Karpas-422 (cell line): ENCODE measurements at regions not wholly inside any gene's neighbourhood (a gene's known extent, or its start where the extent isn't known, plus 50 kb on each side); places are given as distances from the start of the nearest gene placed in this dataset.

Experiments used
- DNase-seq: peaks from one replicate; pipeline ENCODE4 v3.0.0-alpha.2; 2015
- H2AFZ ChIP-seq: fragments of 200-600 bp; sonication (generic); 2 replicates; pipeline ENCODE4 v1.6.1; 2014; ENCODE audit warnings: antibody characterized with exemption, low read length, mixed read lengths
- H3K27ac ChIP-seq: fragments of 200-600 bp; sonication (generic); 2 replicates; pipeline ENCODE4 v1.5.1; 2014; ENCODE audit warnings: mild to moderate bottlenecking, low read length, moderate library complexity
- H3K27me3 ChIP-seq: fragments of 200-600 bp; sonication (generic); 2 replicates; pipeline ENCODE4 v1.6.1; 2014; ENCODE audit warnings: low read length, mixed read lengths
- H3K36me3 ChIP-seq: fragments of 200-600 bp; sonication (generic); 2 replicates; pipeline ENCODE4 v1.6.1; 2014; ENCODE audit warnings: low read length, mixed read lengths; ENCODE audit not compliant: insufficient read depth
- H3K4me1 ChIP-seq: fragments of 200-600 bp; sonication (generic); 2 replicates; pipeline ENCODE4 v1.6.1; 2014; ENCODE audit warnings: mild to moderate bottlenecking, low read length, mixed read lengths
- H3K4me2 ChIP-seq: fragments of 200-600 bp; sonication (generic); 2 replicates; pipeline ENCODE4 v1.6.1; 2014; ENCODE audit warnings: low read length, low read depth, mild to moderate bottlenecking; ENCODE audit not compliant: poor library complexity, severe bottlenecking
- H3K4me3 ChIP-seq: fragments of 200-600 bp; sonication (generic); 2 replicates; pipeline ENCODE4 v1.5.1; 2014; ENCODE audit warnings: mild to moderate bottlenecking, antibody characterized with exemption, low read length, mixed read lengths
- H3K79me2 ChIP-seq: fragments of 200-600 bp; sonication (generic); 2 replicates; pipeline ENCODE4 v1.6.1; 2014; ENCODE audit warnings: mild to moderate bottlenecking, low read length, mixed read lengths
- H3K9ac ChIP-seq: fragments of 200-600 bp; sonication (generic); 2 replicates; pipeline ENCODE4 v1.6.0; 2014; ENCODE audit warnings: low read length
- H3K9me2 ChIP-seq: fragments of 200-600 bp; sonication (generic), shearing (Covaris generic); replicated peaks from 2 replicates; pipeline ENCODE4 v1.6.0; 2014; ENCODE audit warnings: mild to moderate bottlenecking, low read length, moderate library complexity; ENCODE audit not compliant: insufficient read depth
- H3K9me3 ChIP-seq: fragments of 300-700, 200-600 bp; sonication (generic); 2 replicates; pipeline ENCODE4 v1.6.1; 2014; ENCODE audit warnings: low read length, mixed read lengths
- H4K20me1 ChIP-seq: fragments of 200-600 bp; sonication (generic); 2 replicates; pipeline ENCODE4 v1.6.1; 2014; ENCODE audit warnings: mild to moderate bottlenecking, antibody characterized with exemption, low read length, low read depth; ENCODE audit not compliant: insufficient read depth

DNA sequence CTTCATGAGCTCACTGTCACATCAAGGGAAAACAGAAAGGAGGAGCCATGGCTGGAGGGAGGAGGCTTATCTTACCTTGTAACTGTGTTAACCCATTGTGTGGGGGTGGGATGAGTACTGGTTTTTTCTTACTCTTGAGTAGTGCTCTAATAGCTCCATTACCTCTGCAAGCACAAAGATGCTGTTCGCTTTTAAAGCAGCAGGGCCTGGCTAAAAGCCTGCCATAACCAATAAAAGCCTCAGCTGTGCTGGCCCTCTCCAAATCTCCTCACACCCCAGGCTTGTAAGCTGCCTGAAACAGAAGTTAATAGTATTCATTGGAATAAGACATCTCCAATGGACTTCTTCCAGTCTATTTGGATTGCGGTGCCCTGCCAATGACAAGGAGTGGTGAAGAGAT, 544.1 kb downstream of the TUSC7 start:
- DNase-seq, result no peak
- H3K4me2 ChIP-seq, result no peak overlapping the region
- no peaks in the 10 kb centered on the region for H4K20me1 ChIP-seq
- H3K27me3 ChIP-seq, result no peaks in the 10 kb centered on the region
- no peaks in the 10 kb centered on the region for H3K9me2 ChIP-seq
- H3K27ac ChIP-seq, result no peak overlapping the region
- no peaks in the 10 kb centered on the region for H3K79me2 ChIP-seq
- no peak overlapping the region for H2AFZ ChIP-seq
- H3K36me3 ChIP-seq, result no peaks in the 10 kb centered on the region
- no peak overlapping the region for H3K9ac ChIP-seq
- H3K4me1 ChIP-seq, result no peaks in the 10 kb centered on the region
- H3K4me3 ChIP-seq, result no peak overlapping the region
- H3K9me3 ChIP-seq, result no peaks in the 10 kb centered on the region

- H3K9ac ChIP-seq, result no peak overlapping the region
- H3K36me3 ChIP-seq, result no peaks in the 10 kb centered on the region
- H2AFZ ChIP-seq, result no peak overlapping the region
- no peaks in the 10 kb centered on the region for H3K27me3 ChIP-seq
- no peak overlapping the region for H3K27ac ChIP-seq
- H3K4me3 ChIP-seq, result no peak overlapping the region
- no peaks in the 10 kb centered on the region for H3K4me1 ChIP-seq
- no peak for DNase-seq
- no peak overlapping the region for H3K4me2 ChIP-seq
- H3K79me2 ChIP-seq, result no peaks in the 10 kb centered on the region
- no peaks in the 10 kb centered on the region for H3K9me2 ChIP-seq
- H4K20me1 ChIP-seq, result no peaks in the 10 kb centered on the region
- no peaks in the 10 kb centered on the region for H3K9me3 ChIP-seq
Observed at GRCh38 chr3:117254985-117255384, 545.4 kb downstream of the TUSC7 start.

DNA sequence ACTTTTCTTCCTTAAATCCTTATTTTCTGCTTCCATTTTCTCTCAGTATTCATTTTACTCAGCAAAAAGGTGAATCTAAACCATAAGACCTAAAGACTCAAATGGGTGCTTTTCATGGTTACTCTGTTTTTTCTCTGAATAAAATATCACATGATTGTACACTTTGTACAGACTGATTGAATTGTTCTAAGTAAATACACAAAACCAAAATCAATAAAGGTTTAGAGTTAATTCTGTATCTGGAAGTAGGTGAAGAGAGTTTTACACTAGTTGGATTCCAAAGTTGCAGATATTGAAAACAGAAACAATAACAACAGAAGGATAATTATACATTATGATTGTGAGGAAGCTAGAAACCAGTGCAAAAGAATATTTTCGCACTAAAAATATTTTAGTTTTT, 546.2 kb downstream of the TUSC7 start:
- Histone ChIP-seq H3K9me3 (no peaks in the 10 kb centered on the region), H4K20me1 (no peaks in the 10 kb centered on the region), H3K4me3 (no peak overlapping the region), H3K9me2 (no peaks in the 10 kb centered on the region), H3K4me1 (no peaks in the 10 kb centered on the region), H3K9ac (no peak overlapping the region), H3K36me3 (no peaks in the 10 kb centered on the region), H3K27me3 (no peaks in the 10 kb centered on the region), H3K27ac (no peak overlapping the region), H2AFZ (no peak overlapping the region), H3K4me2 (no peak overlapping the region), H3K79me2 (no peaks in the 10 kb centered on the region)
- no peak for DNase-seq

- H3K4me2 ChIP-seq, result no peak overlapping the region
- no peak overlapping the region for H3K9ac ChIP-seq
- H4K20me1 ChIP-seq, result no peaks in the 10 kb centered on the region
- H3K36me3 ChIP-seq, result no peaks in the 10 kb centered on the region
- no peaks in the 10 kb centered on the region for H3K9me3 ChIP-seq
- no peak overlapping the region for H2AFZ ChIP-seq
- no peaks in the 10 kb centered on the region for H3K4me1 ChIP-seq
- H3K9me2 ChIP-seq, result no peaks in the 10 kb centered on the region
- no peak overlapping the region for H3K27ac ChIP-seq
- H3K4me3 ChIP-seq, result no peak overlapping the region
- no peak for DNase-seq
- H3K79me2 ChIP-seq, result no peaks in the 10 kb centered on the region
- no peaks in the 10 kb centered on the region for H3K27me3 ChIP-seq
Observed at GRCh38 chr3:117261983-117262421, 552.4 kb downstream of the TUSC7 start.

DNA sequence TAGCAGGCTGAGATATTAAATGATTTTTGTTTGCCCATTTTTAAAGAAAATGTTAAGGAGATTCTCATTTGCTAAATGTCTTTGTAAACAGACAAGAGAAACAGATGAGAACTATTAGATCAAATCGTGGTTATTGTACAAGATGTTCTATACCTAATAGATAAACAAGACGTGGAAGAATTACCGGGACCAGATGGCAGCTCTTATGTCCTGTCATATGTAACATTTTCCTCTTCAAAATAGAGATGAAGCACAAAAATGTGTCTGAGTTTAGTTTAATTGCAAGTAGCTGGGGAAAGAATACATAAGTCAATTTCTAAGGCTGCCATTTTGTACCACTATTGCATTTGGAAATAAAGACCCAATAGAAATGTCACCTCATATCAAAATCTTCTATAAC, 553.7 kb downstream of the TUSC7 start:
- Histone ChIP-seq H3K4me1 (no peaks in the 10 kb centered on the region), H3K79me2 (no peaks in the 10 kb centered on the region), H3K9me3 (no peaks in the 10 kb centered on the region), H3K4me2 (no peak overlapping the region), H3K9ac (no peak overlapping the region), H3K27me3 (no peaks in the 10 kb centered on the region), H3K36me3 (no peaks in the 10 kb centered on the region), H4K20me1 (no peaks in the 10 kb centered on the region), H3K9me2 (no peaks in the 10 kb centered on the region), H3K27ac (no peak overlapping the region), H2AFZ (no peak overlapping the region), H3K4me3 (no peak overlapping the region)
- DNase-seq, result no peak

- H2AFZ ChIP-seq, result no peak overlapping the region
- H3K9me3 ChIP-seq, result no peaks in the 10 kb centered on the region
- H3K79me2 ChIP-seq, result no peaks in the 10 kb centered on the region
- no peaks in the 10 kb centered on the region for H4K20me1 ChIP-seq
- no peak for DNase-seq
- H3K9me2 ChIP-seq, result no peaks in the 10 kb centered on the region
- H3K27ac ChIP-seq, result no peak overlapping the region
- H3K4me3 ChIP-seq, result no peak overlapping the region
- H3K4me2 ChIP-seq, result no peak overlapping the region
- H3K4me1 ChIP-seq, result no peaks in the 10 kb centered on the region
- H3K36me3 ChIP-seq, result no peaks in the 10 kb centered on the region
- H3K27me3 ChIP-seq, result no peaks in the 10 kb centered on the region
- no peak overlapping the region for H3K9ac ChIP-seq
Observed at GRCh38 chr3:117263745-117264144, 554.2 kb downstream of the TUSC7 start.

DNA sequence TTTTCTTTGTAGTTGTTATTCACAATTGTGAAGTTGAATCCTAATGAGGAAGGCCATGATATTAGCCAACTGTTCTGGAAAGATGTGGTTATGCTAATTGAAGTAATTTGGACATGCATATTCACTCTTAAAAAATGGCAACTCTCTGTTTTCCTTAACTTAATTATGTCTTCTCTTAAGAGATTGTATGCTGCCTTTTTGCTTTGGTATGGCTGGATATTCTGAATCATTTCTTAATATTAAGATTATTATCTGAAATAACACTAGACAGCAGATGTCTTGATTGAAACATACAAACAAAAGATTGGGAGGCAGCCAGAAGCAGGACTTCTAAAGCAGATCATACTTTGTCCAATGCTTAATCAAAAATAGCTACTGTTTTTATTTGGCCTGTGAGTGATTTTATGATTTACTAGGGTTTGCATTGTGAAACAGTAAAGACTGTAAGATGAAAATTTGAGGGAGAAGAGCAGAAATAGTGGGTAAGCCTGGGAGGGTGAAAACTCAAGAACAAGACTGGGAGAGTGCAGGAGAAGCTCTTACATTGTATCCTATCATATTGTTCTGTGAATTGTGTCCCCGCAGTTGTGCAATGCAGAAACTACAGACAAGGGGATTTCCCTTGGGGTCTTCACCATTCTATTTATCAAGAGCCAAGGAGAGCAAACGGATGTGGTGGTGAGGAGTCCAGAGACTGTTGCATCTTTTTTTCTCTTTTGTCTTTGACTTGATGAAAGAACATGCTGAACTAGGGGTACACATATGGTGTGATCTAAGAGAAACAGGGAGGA, 554.8 kb downstream of the TUSC7 start:
- no peak for DNase-seq
- H3K9me3 ChIP-seq, result no peaks in the 10 kb centered on the region
- no peaks in the 10 kb centered on the region for H3K4me1 ChIP-seq
- H3K27ac ChIP-seq, result no peak overlapping the region
- no peaks in the 10 kb centered on the region for H3K27me3 ChIP-seq
- no peak overlapping the region for H3K9ac ChIP-seq
- no peaks in the 10 kb centered on the region for H3K9me2 ChIP-seq
- no peaks in the 10 kb centered on the region for H3K79me2 ChIP-seq
- H2AFZ ChIP-seq, result no peak overlapping the region
- H3K36me3 ChIP-seq, result no peaks in the 10 kb centered on the region
- H3K4me2 ChIP-seq, result no peak overlapping the region
- no peaks in the 10 kb centered on the region for H4K20me1 ChIP-seq
- no peak overlapping the region for H3K4me3 ChIP-seq

GRCh38 chr3:117266806-117267205, 557.2 kb downstream of the TUSC7 start:
- Histone ChIP-seq H4K20me1 (no peaks in the 10 kb centered on the region), H3K4me2 (no peak overlapping the region), H3K4me1 (no peaks in the 10 kb centered on the region), H3K27me3 (no peaks in the 10 kb centered on the region), H3K79me2 (no peaks in the 10 kb centered on the region), H3K9me2 (no peaks in the 10 kb centered on the region), H3K9me3 (no peaks in the 10 kb centered on the region), H3K27ac (no peak overlapping the region), H3K9ac (no peak overlapping the region), H3K4me3 (no peak overlapping the region), H2AFZ (no peak overlapping the region), H3K36me3 (no peaks in the 10 kb centered on the region)
- DNase-seq, result no peak
